ENCODE measurements at regions not wholly inside any gene's neighbourhood (a gene's known extent, or its start where the extent isn't known, plus 50 kb on each side); places are given as distances from the start of the nearest gene placed in this dataset.

- no peak for TF ChIP-seq CTCF (IDR thresholded peaks at IDR 0.05)
- no peak for TF ChIP-seq ZFX (IDR thresholded peaks at IDR 0.05; ENCODE audit: borderline replicate concordance)
Observed at GRCh38 chr3:76352051-76352450, 566.7 kb upstream of the ZNF717 start.
